Panc1 (cell line): ENCODE measurements at regions not wholly inside any gene's neighbourhood (a gene's known extent, or its start where the extent isn't known, plus 50 kb on each side); places are given as distances from the start of the nearest gene placed in this dataset.
A peak's percentile ranks its signal among the peaks of the same experiment; 100 is the strongest.

ENCODE experiments used
- ATAC-seq: fragments of 200-7000 bp; cut with Tn5 transposase; 2 replicates; pipeline ENCODE4 v1.9.1; 2020; ENCODE audit warnings: mild to moderate bottlenecking, moderate library complexity
- BruUV-seq: library from RNA; stranded (reverse); fragments of 400-500 nt; replicated peaks from 2 replicates; lab custom pipeline; 2021; lab: Mats Ljungman, UMichigan
- CTCF ChIA-PET: fragments of 300-600 bp; sonication (Branson Sonifier 250); formaldehyde crosslinking; loops from one replicate; lab custom pipeline; 2022; ENCODE audit warnings: antibody characterized with exemption; lab: Charles Lee
- POLR2A ChIA-PET: fragments of 300-600 bp; sonication (Branson Sonifier 250); formaldehyde crosslinking; loops from one replicate; lab custom pipeline; 2022; ENCODE audit warnings: antibody characterized with exemption; lab: Charles Lee
- DNase-seq: peaks from one replicate; pipeline ENCODE4 v3.0.0-alpha.2; 2010; ENCODE audit warnings: low read depth, low spot score
- H3K27ac ChIP-seq: 2 replicates; pipeline ENCODE4 v1.5.1; 2011; ENCODE audit warnings: mild to moderate bottlenecking, low read length, inconsistent platforms
- H3K27me3 ChIP-seq: fragments of 200-500 bp; sonication (Bioruptor generic); 2 replicates; pipeline ENCODE4 v1.6.0; 2014; ENCODE audit warnings: low read length, inconsistent platforms; ENCODE audit not compliant: control insufficient read depth, insufficient read depth
- H3K36me3 ChIP-seq: fragments of 200-500 bp; sonication (Bioruptor generic); 2 replicates; pipeline ENCODE4 v1.5.1; 2014; ENCODE audit warnings: inconsistent platforms, mild to moderate bottlenecking, low read length, moderate library complexity; ENCODE audit not compliant: control insufficient read depth, insufficient read depth
- H3K4me1 ChIP-seq: 2 replicates; pipeline ENCODE4 v1.5.1; 2011; ENCODE audit warnings: inconsistent platforms, mild to moderate bottlenecking, low read length, moderate library complexity; ENCODE audit not compliant: control insufficient read depth, insufficient read depth
- H3K4me3 ChIP-seq, 2 experiments: 2 replicates each; pipeline ENCODE4 v1.5.1; 2011 to 2012; ENCODE audit warnings: low read depth in 2 of 2, low read length in 2 of 2, mild to moderate bottlenecking in 2 of 2, inconsistent platforms in 1 of 2, moderate library complexity in 1 of 2
- H3K9me3 ChIP-seq: fragments of 200-500 bp; sonication (Bioruptor generic); 2 replicates; pipeline ENCODE4 v1.5.1; 2014; ENCODE audit warnings: low read depth, mild to moderate bottlenecking, inconsistent platforms, low read length, moderate library complexity; ENCODE audit not compliant: control insufficient read depth, insufficient read depth
- CTCF ChIP-seq: fragments of 450-650 bp; IDR thresholded peaks from 2 replicates; pipeline ENCODE4 v1.5.1; 2017; ENCODE audit warnings: mild to moderate bottlenecking
- POLR2AphosphoS5 ChIP-seq: IDR thresholded peaks from 2 replicates; pipeline ENCODE4 v1.6.1; 2012; ENCODE audit warnings: mild to moderate bottlenecking, low read depth, low read length, moderate library complexity
- REST ChIP-seq, 2 experiments: IDR thresholded peaks; 2 replicates each; pipeline ENCODE4 v1.6.1; 2011 to 2012; ENCODE audit warnings: low read depth in 2 of 2, control low read depth in 1 of 2, low read length in 1 of 2, mild to moderate bottlenecking in 1 of 2, moderate library complexity in 1 of 2; ENCODE audit not compliant: insufficient read depth in 1 of 2
- SIN3A ChIP-seq: IDR thresholded peaks from 2 replicates; pipeline ENCODE4 v1.6.1; 2012; ENCODE audit warnings: low read depth, mild to moderate bottlenecking, low read length, moderate library complexity, borderline replicate concordance; ENCODE audit not compliant: insufficient read depth
- TCF7L2 ChIP-seq: IDR thresholded peaks from 2 replicates; pipeline ENCODE4 v1.6.1; 2011; ENCODE audit warnings: mild to moderate bottlenecking, low read depth, low read length, inconsistent platforms
- in situ Hi-C: cut with HindIII; loops from 2 replicates; pipeline ENCODE4 v1.10.0; 2016; ENCODE audit warnings: low sequenced_read_pairs, low pct_unique_long_range_greater_than_20kb
- intact Hi-C: fragments of 100-400 bp; cut with micrococcal nuclease; formaldehyde crosslinking; loops from one replicate; pipeline ENCODE4 v1.10.0; 2022; ENCODE audit not compliant: unreplicated experiment

GRCh38 chr13:106038752-106039151 lies 496.7 kb downstream of the EFNB2 start:
- BruUV-seq = no TSS peak
- POLR2A ChIA-PET = no interaction called here

GRCh38 chr13:106036870-106037269 lies 498.6 kb downstream of the EFNB2 start:
- DNase-seq (no peak), ATAC-seq (no peak)
- ChIA-PET CTCF (no interaction called here), POLR2A (no interaction called here)
- no TSS peak for BruUV-seq
- no peaks in the 10 kb centered on the region for H3K9me3 ChIP-seq
- H3K27me3 ChIP-seq = no peaks in the 10 kb centered on the region
- H3K4me3 ChIP-seq = no peak overlapping the region
- H3K36me3 ChIP-seq = no peaks in the 10 kb centered on the region
- no peak overlapping the region for H3K27ac ChIP-seq
- in situ Hi-C loops (no loop called here), intact Hi-C loops (no loop called here)
- no peak for TF ChIP-seq SIN3A
- TF ChIP-seq CTCF = peak; percentile 20; the same call in 1 of the 2 replicates
- H3K4me1 ChIP-seq = no peaks in the 10 kb centered on the region

More at GRCh38 chr13:106038752-106039151, 496.7 kb downstream of the EFNB2 start:
- no peak for DNase-seq
- Histone ChIP-seq H3K27me3 (no peaks in the 10 kb centered on the region), H3K36me3 (no peaks in the 10 kb centered on the region), H3K9me3 (no peaks in the 10 kb centered on the region), H3K27ac (no peak overlapping the region), H3K4me3 (no peak overlapping the region), H3K4me1 (no peaks in the 10 kb centered on the region)
- CTCF ChIA-PET = no interaction called here
- no peak for ATAC-seq
- TF ChIP-seq POLR2AphosphoS5 (no peak), CTCF (no peak), SIN3A (no peak), TCF7L2 (no peak)
- intact Hi-C loops = no loop called here
- in situ Hi-C loops = no loop called here

GRCh38 chr13:106034201-106034600 lies 501.3 kb downstream of the EFNB2 start:
- H3K27ac ChIP-seq = no peak overlapping the region
- TF ChIP-seq REST (IDR thresholded peaks at IDR 0.05; ENCODE audit: insufficient read depth in 1 of 2, low read depth in 2 of 2, low read length in 1 of 2) (no peak), POLR2AphosphoS5 (no peak), CTCF (no peak), TCF7L2 (no peak), SIN3A (no peak)
- H3K9me3 ChIP-seq = no peaks in the 10 kb centered on the region
- ATAC-seq (no peak), DNase-seq (no peak)
- no peaks in the 10 kb centered on the region for H3K27me3 ChIP-seq
- ChIA-PET POLR2A (interaction anchor here (0.6 kb wide), 1 partner anchor 122 kb away, joined by 4 read pairs; no protein-coding TSS in a partner anchor), CTCF (no interaction called here)
- no peaks in the 10 kb centered on the region for H3K4me1 ChIP-seq
- H3K4me3 ChIP-seq = no peak overlapping the region
- no TSS peak for BruUV-seq
- H3K36me3 ChIP-seq = no peaks in the 10 kb centered on the region
- intact Hi-C loops (no loop called here), in situ Hi-C loops (no loop called here)
